GM21576 (cell line): ENCODE measurements at regions not wholly inside any gene's neighbourhood (a gene's known extent, or its start where the extent isn't known, plus 50 kb on each side); places are given as distances from the start of the nearest gene placed in this dataset.

ENCODE experiments used
- ATAC-seq: cut with Tn5 transposase; IDR thresholded peaks from one replicate; pipeline ENCODE4 v1.9.1; 2021; ENCODE audit warnings: mild to moderate bottlenecking, moderate library complexity; ENCODE audit not compliant: unreplicated experiment

GRCh38 chr18:43570593-43570992, 293.3 kb upstream of the SYT4 start:
- no peak for ATAC-seq

- ATAC-seq = no peak
These were observed 293.9 kb upstream of the SYT4 start for GRCh38 chr18:43571078-43571689.

DNA sequence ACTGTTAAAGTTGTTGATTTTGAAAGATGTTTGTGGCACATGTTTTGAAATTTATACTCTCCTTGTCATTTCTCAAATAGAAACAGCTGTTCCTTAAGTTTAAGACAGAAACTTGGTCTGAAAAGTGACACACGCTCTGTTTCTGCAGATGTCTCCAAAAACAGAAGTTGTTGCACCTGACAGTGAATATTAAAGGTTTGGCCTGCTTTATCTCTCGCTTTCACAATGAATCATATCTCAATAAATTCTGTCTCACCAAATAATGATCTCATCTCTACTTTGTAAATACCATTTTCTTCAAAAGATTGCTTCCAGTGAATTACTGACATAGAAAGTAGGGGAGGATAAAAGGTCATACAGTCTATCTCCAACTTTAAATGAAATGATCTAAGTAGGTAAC, 294.9 kb upstream of the SYT4 start:
- ATAC-seq = peak; percentile 77

GRCh38 chr18:43574974-43575373, 297.7 kb upstream of the SYT4 start:
- ATAC-seq = no peak

DNA sequence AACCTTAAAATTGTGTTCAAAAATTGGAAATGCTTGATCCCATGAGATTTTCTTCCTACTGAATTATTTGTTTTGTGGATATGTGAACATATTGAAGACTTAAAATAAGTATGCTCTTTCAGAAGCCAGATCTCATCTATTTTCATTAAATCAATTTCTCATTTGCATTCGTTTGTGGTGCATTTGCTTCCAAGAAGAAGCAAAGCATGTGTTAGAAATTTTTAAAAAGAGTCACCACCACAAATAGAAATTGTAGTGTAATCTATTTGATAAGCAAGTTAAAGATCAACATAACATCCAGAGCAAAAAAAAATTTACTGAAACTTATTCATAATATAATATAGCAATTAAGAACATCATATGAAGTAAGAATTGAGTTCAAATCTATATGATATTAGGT, 300.9 kb upstream of the SYT4 start:
- ATAC-seq = no peak

DNA sequence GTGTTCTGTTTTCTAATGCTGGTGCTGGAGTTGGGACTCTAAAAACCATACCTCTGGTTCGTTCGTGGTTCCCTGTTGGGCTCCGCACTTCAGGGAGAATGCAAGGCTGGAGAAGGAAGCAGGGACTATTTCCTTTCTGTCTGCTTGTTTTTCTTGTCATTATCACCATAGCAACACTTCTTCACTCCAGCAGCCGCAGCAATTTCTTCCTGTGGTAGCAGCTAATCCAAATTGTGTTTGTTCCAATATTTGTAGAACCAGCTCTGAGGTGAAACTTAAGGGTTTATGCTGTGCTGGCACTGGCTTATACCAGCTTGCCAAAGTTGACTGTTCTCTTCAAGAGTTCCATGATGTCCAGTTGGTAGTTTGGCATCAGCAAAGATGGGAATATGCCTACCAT, 301.4 kb upstream of the SYT4 start:
- ATAC-seq = no peak

DNA sequence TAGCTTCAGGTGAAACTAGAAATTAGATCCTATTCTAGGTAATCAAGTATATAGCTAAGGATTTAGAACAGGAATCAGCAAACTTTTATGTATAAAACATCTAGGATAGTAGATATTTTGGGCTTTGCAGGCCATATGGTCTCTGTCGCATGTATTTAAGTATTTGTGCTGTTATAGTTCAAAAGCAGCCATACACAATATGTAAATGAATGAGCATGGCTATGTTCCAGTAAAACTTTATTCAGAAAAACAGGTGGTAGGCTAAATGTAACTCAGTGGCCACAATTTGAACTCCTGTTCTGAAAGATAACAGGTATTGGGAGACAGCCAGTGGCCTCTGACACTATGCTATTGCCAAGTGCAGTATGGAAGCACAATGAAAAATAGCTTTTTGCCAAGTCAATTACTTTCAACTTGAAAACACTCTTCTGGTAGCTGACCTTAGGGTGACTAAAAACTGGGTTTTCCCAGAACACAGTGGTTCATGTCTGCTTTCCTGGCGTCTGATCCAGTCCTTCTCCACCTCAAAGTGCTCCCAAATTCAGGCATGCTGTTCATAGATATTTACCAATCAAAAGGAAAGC, 304.7 kb upstream of the SYT4 start:
- no peak for ATAC-seq

- ATAC-seq = peak; percentile 62
These were observed 310.4 kb upstream of the SYT4 start for GRCh38 chr18:43587538-43588153.

GRCh38 chr18:43588838-43589237, 311.5 kb upstream of the SYT4 start:
- no peak for ATAC-seq

GRCh38 chr18:43589611-43590151, 312.4 kb upstream of the SYT4 start:
- no peak for ATAC-seq

DNA sequence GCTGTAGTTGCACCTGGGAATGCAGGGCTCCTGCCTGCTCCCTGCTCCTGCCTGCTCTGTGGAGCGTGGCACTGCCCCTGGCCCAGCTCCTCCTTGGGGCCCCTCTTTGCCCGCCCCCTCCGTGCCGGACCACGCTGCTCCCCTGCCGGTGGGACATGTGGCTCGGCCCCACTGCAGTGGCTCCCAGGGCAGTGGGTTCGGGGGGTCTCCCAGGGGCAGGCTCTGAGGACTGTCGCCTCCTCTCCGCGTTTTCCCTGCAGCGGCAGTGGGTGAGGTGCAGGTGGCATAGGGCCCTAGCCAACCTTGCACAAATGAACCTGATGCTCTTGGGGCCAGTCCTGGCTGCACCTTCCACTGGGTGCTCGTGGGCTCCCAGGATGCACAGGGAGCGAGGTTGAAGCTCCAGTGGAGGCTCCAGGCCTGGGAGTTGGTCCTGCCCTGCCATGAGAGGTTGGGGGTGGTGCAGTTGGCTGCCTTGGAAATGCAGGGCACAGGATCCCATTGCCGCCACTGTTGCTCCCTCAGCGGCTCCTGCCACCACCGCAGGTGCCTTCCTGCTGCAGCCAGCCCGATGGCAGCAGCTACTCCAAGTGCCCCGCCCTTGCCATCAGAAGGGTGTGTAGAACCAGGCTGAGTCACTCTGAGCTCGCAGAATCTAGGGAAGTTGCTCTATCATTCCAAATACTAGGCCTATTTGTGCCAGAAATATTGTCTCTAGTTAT, 313.1 kb upstream of the SYT4 start:
- ATAC-seq = no peak

GRCh38 chr18:43592269-43592668, 315.0 kb upstream of the SYT4 start:
- ATAC-seq = no peak

DNA sequence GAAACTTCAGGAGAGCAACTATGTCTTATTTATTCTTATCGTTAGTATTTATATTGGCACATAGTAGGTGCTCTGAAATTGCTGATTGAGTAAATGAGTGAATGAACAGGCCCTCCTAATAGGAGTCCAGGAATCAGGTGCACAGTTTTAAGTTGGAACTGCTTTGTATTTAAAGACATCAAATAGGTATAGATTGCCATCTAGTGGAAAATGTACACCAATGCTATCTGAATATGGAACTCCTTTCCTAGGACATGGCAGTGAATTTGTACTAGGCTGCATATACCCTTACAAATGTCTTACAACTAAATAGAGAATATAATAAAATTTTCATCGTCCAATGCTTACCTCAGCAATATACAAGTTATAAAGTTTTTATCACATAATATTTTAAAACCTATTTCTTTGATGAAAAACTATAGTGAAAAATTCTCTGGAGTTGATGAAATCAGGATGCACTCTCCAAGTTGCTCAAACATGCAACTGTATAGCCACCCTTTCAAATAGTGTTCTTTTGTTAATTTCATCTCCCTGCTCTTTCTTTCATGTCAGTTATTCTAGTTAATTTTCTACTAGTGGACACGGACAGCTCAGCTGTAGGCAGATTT, 318.9 kb upstream of the SYT4 start:
- ATAC-seq = peak; percentile 82

- ATAC-seq = no peak
These were observed 324.1 kb upstream of the SYT4 start for GRCh38 chr18:43601432-43601831.

DNA sequence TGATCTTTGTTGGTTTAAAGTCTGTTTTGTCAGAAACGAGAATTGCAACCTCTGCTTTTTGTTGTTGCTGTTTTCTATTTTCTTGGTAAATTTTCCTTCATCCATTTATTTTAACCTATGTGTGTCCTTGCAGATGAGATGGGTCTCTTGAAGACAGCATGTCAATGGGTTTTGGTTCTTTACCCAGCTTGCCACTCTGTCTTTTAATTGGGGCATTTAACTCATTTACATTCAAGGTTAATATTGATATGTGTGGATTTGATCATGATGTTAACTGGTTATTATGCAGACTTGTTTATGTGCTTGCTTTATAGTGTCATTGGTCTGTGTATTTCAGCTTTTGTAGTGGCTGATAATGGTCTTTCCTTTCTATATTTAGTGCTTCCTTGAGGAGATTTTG, 327.9 kb upstream of the SYT4 start:
- no peak for ATAC-seq

DNA sequence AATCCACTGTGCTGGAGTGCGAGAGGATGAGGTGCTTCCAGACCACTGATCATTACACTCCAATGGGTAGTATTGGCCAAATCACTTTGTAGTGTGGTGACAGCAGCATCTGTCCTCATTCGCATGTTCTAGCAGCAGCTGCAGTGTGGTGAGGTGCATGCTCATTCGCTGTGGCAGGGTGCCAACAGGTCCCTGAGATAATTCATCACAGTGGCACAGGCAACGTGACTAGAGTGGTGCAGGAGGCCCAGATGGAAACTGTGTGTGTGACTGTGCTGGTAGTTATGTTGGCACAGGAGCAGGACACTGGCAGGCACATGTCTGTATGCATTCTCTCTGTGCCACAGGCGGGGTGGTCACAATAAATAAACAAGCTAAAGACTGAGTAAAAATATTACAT, 329.5 kb upstream of the SYT4 start:
- no peak for ATAC-seq

GRCh38 chr18:43620936-43621335, 343.6 kb upstream of the SYT4 start:
- peak; percentile 70 for ATAC-seq

DNA sequence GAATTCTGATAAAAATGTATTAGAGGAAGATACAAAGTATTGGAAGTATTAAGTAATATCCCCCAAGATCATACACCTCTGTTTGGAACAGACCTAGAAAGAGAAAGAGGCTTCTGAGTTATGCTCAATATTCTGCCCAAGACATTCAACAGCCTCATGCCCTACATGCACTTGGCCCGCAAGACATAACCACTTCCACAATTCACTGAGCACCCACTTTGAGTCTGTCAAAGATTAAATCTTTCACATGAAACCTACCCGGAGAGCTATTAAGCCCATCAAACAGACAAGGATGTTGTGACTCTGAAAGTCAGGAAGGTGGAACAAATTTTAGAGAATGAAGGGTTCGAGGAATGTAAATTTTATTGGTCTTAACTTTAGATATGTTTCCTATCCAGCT, 344.7 kb upstream of the SYT4 start:
- no peak for ATAC-seq

GRCh38 chr18:43625582-43625981, 348.3 kb upstream of the SYT4 start:
- ATAC-seq = no peak

DNA sequence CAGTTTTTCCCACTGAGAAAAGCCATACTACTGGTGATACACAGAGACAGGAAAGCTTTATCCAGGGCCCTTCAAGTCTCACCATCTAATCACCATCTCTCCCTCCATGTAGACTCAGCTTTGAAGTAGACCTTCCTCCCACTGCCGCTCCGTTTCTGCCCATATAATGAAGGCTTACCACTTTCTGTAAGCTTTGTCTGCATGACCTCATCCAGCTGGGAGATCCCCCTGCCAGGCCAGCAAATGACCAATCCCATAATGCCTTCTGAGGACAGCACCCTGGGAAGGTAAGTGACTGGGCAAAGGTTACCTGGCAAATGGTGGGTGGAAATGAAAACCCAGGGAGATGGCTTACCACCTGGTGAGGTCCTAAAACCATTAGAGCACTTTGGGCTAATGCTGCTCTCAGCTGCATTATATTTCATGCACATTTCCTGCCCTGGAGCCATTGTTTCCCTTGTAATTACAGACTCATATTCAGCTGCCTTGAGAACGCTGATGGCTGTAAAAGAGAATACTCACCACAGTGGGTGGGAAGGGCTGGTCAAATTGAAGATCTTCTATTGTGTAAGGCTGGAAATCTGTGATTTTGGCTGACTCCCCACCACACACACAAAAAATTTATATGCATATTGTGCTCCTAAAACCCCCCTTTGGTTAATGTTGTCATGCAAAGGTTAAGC, 350.7 kb upstream of the SYT4 start:
- ATAC-seq = no peak

GRCh38 chr18:43634994-43635393, 357.7 kb upstream of the SYT4 start:
- no peak for ATAC-seq
